CD4-positive, alpha-beta T cell treated with Interleukin-15 for 1 hour (primary cell): ENCODE measurements at regions not wholly inside any gene's neighbourhood (a gene's known extent, or its start where the extent isn't known, plus 50 kb on each side); places are given as distances from the start of the nearest gene placed in this dataset.

ENCODE experiments used
- DNase-seq: peaks from one replicate; pipeline ENCODE4 v3.0.0-alpha.2; 2020

DNA sequence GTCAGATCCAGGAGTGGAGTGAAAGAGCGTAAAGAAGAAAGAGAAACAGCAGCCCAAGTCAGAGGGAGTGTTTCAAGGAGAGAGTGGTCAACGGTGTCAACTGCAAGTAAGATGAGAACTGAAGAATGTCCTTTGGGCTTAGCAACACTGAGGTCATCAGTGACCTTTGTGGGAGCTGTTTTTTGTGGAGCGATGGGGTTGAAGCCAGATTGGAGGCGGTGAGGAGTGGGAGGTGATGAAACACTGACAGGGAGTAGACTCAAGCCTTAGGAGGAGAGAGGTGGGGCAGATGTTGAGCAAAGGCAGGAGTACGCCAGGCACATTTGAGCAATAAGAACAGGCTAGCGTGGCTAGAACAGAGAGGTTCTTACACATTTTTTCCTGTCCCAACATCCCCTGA, 103.7 kb upstream of the GNAO1 start:
- DNase-seq = no peak

- DNase-seq = no peak
These were observed 109.9 kb upstream of the GNAO1 start for GRCh38 chr16:56081371-56081770.

DNA sequence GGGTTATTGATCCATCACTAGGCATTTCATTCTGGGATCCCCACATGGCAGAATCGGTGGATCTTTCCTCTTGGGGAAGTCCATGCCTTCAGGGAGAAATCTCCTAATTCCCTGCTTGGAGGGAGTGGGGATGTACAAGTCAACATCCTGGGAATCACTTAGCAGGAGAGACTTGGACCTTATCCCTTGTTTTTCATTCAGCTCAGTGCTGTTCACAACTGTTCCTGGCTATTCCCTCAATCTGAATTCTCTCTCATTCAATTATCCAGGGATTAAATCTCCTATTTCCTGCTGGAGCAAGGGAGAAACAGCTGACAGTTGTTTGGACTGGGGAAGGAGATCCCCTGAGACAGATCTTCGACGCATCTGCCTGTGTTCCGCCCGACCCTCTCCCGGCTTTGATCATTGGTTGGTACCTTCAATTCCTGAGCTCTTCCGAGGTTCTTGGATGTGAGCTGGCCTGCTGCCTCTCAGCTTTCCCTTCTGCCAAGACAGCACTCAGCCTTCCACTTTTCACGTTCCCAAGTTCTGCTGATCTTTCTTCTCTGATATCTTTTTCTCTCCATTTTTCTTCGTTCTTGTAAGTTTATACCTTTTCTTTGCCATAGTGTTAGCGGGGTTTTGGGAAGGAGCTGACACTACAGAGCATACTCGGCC, 115.4 kb upstream of the GNAO1 start:
- DNase-seq = no peak

GRCh38 chr16:56073508-56073907, 117.8 kb upstream of the GNAO1 start:
- DNase-seq = no peak

GRCh38 chr16:56072096-56072495, 119.2 kb upstream of the GNAO1 start:
- no peak for DNase-seq

DNA sequence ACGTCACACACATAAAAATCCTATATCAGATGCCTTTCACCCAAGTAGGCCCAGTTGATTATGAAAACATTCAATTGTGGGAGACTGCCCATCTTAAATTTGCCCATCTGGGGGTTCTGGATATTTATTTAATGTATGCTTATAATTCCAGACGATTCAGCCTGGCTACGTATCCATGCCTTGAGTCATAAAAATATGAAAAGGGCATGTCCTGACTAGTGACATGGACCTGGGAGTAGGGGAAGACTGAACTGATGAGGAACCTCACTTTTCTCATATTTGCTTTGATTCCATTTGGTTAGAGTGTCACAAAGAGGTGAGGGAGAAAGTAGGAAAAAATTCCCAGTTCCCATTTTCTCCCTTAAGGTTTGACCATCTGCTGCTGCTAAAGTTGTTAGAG, 122.5 kb upstream of the GNAO1 start:
- no peak for DNase-seq

DNA sequence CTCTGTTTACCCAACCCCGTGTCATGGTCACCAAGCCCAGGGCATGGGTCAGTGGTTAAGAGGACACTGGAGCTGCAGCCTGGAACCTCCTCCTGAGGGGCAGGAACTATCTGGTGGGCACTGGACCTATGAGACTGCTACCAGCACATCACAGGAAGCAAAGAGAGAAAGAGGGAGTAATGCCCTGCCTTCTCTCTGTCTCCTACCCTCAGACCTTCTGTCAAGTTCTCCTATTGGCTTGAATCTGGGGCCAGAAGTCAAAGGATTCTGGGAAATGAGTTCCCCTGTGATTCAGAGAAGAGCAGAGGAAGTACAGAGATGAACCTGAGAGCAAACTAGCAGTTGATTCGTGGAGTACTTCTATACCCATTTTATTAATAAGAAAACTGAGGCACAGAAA, 123.0 kb upstream of the GNAO1 start:
- DNase-seq = no peak

DNA sequence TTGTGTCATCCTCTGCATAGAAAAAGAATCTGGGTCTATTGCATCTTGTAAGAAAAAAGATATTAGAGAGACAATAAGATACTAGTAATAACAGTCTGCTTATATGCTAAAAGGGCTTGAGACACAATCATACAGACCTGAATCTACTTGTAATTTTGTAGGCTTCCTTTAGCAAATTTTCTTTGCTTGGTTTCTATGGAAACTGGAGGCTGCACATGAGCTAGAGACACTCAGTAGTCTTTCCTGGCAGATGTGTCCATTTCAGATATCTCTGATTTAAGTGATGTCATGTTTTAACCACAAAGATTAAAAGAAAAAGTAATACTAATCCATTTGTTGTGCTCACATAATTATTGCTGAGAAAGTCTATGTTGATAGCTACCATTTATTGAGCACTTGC, 123.9 kb upstream of the GNAO1 start:
- no peak for DNase-seq

DNA sequence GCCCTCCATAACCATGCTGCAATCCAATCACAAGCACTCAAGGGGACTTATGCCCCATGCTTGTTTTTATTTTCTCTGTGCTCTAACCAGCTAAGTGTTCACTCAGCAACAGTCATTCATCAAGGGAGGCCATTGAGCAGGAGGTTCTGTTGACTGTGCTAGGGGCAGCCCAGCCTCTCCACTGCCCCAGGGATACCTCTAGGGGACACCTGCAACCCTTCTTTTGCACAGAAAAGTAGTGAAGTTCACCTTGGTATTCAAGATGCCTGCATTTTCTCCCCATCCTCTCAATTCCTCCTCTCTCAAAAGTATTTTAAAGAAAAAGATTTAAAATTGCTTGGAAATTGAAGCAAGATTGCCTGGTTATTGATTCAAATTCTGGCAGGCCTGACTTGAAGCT, 124.7 kb upstream of the GNAO1 start:
- no peak for DNase-seq

DNA sequence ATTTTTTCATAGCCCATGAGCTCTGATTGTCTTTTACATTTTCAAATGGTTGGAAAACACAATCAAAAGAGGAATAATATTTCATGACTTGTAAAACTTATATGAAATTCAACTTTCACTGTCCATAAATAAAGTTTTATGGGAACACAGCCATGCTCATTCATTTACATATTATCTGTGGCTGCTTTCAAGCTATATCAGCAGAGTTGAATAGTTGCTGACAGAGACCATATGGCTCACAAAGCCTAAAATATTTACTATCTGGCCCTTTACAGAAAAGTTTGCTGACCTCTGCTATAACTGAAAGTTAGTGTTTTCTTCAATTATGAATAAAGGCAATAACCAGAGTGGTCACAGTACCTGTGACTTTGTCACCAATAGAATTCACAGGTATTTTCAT, 128.2 kb upstream of the GNAO1 start:
- no peak for DNase-seq

GRCh38 chr16:56057151-56057550, 134.1 kb upstream of the GNAO1 start:
- DNase-seq = no peak

DNA sequence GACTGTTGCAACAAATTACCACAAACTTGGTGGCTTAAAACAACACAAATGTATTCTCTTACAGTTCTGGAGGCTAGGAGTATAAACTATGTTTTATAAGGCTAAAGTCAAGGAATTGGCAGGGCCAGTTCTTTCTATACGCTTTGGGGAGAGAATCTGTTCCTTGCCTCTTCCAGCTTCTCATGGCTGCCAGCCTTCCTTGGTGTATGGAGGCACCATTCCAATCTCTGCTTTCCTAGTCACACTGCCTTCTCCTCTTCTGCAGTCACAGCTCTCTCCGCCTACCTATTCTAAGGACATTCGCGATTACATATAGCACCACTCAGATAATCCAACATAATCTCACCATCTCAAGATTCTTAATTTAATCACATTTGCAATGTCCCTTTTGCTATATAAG, 140.4 kb upstream of the GNAO1 start:
- no peak for DNase-seq

GRCh38 chr16:56048425-56049105, 142.7 kb upstream of the GNAO1 start:
- DNase-seq = no peak

- DNase-seq = no peak
These were observed 143.7 kb upstream of the GNAO1 start for GRCh38 chr16:56047307-56048234.

- no peak for DNase-seq
These were observed 148.9 kb upstream of the GNAO1 start for GRCh38 chr16:56042416-56042815.

GRCh38 chr16:56041556-56042140, 149.6 kb upstream of the GNAO1 start:
- DNase-seq = no peak

- DNase-seq = no peak
These were observed 152.7 kb upstream of the GNAO1 start for GRCh38 chr16:56038564-56039098.

GRCh38 chr16:56032072-56032471, 156.9 kb upstream of the CES5A start:
- no peak for DNase-seq

- DNase-seq = no peak
These were observed 153.9 kb upstream of the CES5A start for GRCh38 chr16:56029026-56029425.

DNA sequence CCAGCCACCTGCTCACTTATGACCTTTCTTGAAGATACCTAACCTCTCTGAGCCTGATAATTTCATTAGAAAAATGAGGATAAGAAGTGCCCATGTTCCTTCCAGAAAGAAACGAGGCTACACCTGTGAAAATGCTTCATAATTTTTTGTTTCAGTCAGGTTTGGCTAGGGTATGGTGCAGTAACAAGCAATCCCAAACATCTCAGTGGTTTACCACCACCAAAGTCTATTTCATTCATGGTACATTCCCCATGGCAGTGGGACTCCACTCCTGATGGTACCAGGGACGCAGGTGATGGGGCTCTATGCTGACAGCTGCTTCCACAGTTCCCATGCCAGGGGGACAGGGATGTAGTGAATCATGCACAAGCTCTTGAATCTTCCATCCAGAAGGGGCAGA, 147.6 kb upstream of the CES5A start:
- no peak for DNase-seq

- DNase-seq = no peak
These were observed 144.1 kb upstream of the CES5A start for GRCh38 chr16:56019274-56019673.

DNA sequence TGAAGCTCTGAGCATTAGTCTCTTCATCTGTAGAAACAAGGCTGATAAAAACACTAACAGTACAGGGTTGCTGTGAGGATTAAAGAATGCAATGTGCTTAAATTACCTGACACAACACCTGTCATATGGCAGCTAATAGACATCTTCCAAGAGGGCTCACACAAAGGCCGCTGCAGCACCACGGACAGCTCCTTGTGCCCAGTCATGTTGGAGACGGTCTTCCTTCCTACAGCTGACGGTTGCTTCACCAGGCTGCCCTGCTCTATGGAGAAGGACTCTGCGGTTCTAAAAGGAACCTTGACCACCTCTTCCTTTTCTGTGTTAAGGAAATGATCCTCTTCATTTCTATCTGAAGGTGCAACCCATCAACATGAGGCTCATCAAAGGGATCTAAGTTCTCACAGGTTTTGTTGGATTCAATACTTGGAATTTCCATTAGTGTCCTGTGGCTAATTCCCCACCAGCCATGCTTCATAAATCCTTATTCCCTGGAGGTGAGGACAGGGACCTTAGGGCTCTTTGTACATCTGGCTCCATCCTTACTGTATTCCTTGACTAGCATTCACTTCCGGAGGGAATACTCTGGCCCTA, 138.9 kb upstream of the CES5A start:
- no peak for DNase-seq

- no peak for DNase-seq
These were observed 137.3 kb upstream of the CES5A start for GRCh38 chr16:56012482-56012811.
